A673 (cell line): ENCODE measurements at regions not wholly inside any gene's neighbourhood (a gene's known extent, or its start where the extent isn't known, plus 50 kb on each side); places are given as distances from the start of the nearest gene placed in this dataset.

ENCODE experiments used
- EZH2 ChIP-seq: fragments of 200-600 bp; sonication (generic); IDR thresholded peaks from 2 replicates; pipeline ENCODE4 v1.6.1; 2017; ENCODE audit warnings: borderline replicate concordance, low read depth, mild to moderate bottlenecking, mixed read lengths, antibody characterized with exemption, low read length; ENCODE audit not compliant: poor library complexity, severe bottlenecking
- TF ChIP-seq, protein P1 (sequence below): fragments of 300-800, 200-600 bp; sonication (generic); conservative IDR thresholded peaks from 2 replicates; pipeline ENCODE4 v1.5.1; 2017; ENCODE audit warnings: low read depth, mild to moderate bottlenecking, antibody characterized with exemption, low read length, moderate library complexity, mixed read lengths

DNA sequence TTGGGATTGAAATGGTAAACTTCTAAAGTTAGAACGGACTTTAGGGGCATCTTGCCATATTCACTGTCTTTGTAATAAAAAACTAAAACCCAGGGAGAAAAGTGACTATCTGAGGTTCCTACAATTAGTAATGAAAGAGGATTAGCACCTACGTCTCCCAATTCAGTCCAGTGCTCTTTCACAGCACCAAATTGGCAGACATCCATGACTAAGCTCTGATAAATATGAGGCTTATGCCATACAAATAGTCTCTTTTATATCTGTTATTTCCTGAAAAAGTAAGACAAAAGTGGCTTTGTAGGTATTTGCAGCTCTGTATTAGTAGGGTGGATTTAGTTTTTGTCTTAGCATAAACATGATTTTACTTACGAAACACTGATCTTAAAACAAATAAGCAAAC lies 315.0 kb upstream of the NRIP1 start:
- TF ChIP-seq, protein P1, sequence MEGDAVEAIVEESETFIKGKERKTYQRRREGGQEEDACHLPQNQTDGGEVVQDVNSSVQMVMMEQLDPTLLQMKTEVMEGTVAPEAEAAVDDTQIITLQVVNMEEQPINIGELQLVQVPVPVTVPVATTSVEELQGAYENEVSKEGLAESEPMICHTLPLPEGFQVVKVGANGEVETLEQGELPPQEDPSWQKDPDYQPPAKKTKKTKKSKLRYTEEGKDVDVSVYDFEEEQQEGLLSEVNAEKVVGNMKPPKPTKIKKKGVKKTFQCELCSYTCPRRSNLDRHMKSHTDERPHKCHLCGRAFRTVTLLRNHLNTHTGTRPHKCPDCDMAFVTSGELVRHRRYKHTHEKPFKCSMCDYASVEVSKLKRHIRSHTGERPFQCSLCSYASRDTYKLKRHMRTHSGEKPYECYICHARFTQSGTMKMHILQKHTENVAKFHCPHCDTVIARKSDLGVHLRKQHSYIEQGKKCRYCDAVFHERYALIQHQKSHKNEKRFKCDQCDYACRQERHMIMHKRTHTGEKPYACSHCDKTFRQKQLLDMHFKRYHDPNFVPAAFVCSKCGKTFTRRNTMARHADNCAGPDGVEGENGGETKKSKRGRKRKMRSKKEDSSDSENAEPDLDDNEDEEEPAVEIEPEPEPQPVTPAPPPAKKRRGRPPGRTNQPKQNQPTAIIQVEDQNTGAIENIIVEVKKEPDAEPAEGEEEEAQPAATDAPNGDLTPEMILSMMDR, result no peak
- no peak for TF ChIP-seq EZH2
